Stimulated activated CD8-positive, alpha-beta memory T cell treated with anti-CD3 and anti-CD28 coated beads, Interleukin-15, amount 100 ng/mL, for 48 hours (primary cell): ENCODE measurements at regions not wholly inside any gene's neighbourhood (a gene's known extent, or its start where the extent isn't known, plus 50 kb on each side); places are given as distances from the start of the nearest gene placed in this dataset.
"Not testable (repeated sequence)": the region's sequence is repeated elsewhere in the genome, so short reads cannot be mapped to it uniquely, and the experiment has no call there.

Experiments
- DNase-seq, 2 donors: peaks; one replicate each; pipeline ENCODE4 v3.0.0-alpha.2; 2020; ENCODE audit warnings: low read depth in 2 of 2

- no peak for DNase-seq
Observed at GRCh38 chr1:38787041-38787440, 72.5 kb downstream of the RRAGC start.

DNA sequence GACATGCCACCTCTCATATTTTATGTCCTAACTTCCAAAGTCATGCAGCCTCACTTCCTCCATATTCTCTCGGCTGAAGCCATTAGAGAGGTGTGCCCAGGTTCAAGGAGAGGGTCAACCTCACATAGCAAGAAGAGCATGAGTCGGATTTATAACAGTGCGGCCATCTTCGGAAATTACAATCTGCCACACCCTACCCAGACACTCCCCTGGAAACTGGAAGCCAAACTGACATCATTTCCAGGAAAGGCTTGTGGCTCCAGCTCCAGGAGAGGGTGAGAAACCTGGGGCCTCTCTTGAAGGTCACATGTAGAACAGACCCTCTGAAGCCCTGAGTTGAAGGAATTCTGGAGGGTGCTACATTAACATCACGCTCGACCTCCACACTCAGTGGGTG is 73.5 kb downstream of the RRAGC start:
- no peak for DNase-seq

DNA sequence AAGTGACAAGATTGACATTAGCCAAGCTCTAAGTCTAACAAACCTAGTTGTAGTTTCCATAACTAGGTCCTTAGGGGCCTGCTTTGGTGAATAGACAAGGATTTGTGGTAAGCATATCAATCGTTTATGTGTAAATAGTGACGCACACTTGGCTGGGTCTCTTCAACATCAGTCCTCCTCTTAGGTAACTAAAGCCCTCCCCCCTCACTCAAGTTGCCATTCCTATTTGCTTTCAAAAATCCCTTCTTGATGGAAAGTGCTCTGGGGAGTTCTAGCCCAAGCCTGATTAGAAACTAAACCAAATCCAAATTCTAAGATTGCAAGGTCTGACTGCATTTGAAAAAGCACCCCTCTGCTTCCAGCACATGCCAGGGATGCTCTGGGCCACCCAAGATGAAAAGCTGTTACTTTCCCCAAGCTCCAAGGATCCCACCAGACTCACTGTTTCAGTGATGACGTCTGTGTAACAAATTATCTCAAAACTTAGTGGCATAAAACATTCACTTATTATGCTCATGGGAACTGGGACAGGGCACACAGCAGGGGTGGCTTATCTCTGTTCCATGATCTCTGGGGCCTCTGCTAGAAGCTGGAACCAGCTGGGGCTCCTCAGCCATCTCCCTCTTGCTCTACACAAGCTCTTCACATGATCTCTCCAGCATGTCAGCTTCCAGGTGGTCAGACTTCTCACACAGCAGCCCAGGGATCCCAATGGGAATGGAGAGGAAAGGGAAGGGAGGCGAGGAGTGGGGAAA is 74.1 kb downstream of the RRAGC start:
- no peak for DNase-seq

- DNase-seq = no peak
Observed at GRCh38 chr1:38784452-38785284, 74.9 kb downstream of the RRAGC start.

DNA sequence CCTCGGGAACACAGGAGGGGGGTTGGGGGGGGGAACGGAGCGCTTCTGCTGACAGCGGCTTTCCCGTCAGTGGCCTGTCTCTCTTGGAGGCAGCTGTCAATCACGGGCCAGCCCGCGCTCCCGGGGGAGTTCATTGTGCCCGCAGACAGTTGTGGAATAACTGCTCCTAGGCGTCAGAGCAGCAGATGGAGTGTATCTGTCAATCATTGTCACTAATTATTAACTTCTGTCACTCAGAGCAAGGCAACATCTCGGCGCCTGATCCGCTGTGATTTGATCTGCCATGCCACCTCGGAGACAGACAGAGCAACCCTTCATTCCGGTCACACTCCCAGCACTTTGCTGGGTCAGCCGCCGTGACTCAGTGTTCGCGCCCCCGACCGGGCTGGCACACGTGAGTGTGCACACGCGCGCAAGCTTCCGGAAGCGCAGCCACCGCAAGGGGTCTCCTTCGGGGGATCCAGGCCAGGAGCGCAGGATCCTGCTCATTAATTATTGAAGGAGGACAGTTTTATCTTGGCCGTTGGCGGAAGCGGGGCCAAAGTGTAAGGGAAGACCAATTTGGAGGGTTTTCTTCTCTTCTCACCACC is 75.8 kb downstream of the RRAGC start:
- no peak for DNase-seq

DNA sequence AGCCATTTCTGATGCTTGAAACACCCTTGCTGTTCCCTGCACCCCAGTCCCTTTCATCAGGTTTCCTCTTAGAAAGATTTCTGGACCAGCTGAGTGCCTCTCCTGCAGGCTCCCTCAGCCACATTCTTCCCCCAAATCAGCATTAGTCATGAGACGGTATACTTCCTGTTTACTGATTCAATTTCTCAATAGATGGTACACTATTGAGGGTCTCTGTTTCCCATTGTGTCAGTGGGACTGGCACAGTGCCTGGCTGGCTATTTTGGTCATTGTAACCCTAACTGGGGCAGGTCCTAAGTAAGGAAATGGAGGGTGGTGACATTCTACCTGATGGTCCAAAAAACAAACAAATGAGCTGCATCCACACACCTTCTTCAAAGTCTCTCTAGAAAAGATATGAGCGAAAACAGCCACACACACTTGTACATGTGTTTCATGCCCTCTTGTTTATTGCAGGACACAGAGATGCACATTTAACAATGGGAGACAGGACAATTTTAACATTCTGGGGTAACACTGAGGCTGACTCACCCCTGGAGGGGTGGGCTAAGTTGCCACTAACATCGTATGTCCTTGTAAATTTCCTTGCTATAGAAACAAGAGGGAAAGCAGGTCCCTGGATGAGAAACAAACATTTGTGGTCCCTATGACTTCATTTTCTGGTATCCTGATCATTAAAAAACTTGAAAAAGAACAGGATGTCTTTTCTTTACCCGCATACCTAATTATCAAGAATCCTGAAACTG is 77.5 kb downstream of the RRAGC start:
- DNase-seq = no peak

DNA sequence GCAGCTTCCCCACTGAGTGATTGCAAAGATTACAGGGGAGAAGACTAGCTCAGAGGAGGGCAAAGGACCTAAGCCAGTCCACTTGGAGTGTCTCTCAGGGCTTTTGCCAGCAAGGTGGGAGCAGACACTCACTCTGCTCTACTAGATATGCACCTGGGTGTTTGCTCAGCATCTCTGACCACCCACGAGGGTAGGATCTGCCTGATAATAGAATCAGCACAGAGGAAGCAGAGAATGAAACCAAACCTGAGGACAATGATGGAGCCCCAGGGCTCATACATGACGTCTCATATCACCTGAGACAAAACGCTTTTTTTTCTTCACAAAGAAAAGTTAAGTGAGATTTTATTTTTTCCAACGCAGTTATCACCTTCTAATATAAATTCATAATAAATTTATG is 79.4 kb downstream of the RRAGC start:
- DNase-seq = no peak

DNA sequence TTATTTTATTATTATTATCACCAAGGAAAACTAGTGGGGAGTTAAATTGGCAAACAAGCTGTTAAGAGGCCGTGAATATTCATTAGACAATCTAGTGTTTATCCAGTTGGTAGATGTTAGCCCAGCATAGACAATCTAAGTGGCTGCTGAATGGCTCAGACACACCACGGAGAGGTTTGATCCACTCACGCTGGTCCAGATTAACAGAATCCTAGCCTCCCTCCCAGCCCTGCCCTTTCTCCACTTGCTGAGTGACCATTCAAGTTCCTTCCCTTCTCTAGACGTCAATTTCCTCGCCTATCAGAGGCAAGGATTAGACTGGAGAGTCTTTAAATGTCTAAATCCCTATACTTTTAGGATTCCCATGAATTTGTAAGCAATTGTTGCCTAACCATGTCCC is 80.1 kb downstream of the RRAGC start:
- DNase-seq = no peak

- no peak for DNase-seq
Observed at GRCh38 chr1:38778521-38778920, 81.1 kb downstream of the RRAGC start.

DNA sequence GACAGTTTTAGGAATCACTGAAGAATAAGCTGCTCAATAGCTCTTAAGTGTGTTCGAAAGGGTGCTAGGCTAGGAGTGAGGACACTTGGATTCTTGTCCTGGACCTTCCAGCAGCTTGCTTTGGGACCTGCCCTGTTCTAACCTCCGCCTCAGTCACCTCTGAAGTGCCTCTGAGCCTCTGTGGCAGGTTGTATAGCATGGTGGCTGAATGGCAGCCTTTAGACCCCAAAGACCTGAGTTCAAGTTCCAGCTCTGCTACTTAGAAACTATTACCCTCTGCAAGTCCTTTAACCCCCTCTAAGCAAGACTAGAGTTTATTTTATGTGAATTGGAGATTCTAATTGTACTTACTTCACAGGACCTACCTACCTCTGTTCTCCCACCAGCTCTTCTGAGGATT is 81.5 kb downstream of the RRAGC start:
- DNase-seq = no peak

- DNase-seq = no peak
Observed at GRCh38 chr1:38777464-38777957, 82.1 kb downstream of the RRAGC start.

- DNase-seq = no peak
Observed at GRCh38 chr1:38776466-38777065, 83.0 kb downstream of the RRAGC start.

- DNase-seq = no peak
Observed at GRCh38 chr1:38775175-38775845, 84.3 kb downstream of the RRAGC start.

DNA sequence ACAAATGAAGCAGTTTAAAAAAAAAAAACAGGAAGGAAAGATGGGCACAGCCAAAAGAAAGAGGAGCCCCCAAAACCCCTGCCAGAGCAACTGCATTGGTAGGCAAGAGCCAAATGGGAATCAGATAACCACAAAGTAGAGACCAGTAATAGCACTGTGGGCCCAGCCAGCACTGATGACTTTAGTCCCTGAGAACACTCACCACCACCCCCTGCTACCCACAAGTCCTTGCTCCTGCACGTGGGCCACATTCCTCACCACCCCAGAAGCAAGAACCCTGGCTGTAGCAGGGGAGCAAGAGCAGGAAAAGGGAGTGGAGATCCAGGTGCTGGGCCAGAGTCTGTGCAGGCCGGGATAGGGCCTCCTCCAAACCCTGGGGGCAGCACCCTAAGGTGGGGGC is 86.1 kb downstream of the RRAGC start:
- DNase-seq = no peak

DNA sequence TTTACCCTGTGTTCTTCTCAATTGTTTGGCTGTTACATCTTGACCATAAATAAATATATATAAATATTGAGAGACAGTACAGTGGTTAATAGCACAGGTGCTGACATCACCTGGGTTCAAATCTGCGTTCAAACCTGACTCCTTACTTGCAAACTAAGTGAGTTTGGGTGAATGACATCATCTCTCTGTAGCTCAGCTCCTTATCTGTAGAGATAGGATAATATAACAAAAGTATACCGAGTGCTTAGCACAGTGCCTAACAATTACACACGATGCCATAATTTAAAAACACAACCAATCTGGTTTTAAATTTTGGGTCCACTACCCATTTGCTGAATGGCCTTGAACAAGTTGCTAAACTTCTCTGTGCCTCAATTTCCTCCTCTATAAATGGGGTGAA is 86.6 kb downstream of the RRAGC start:
- DNase-seq = no peak

DNA sequence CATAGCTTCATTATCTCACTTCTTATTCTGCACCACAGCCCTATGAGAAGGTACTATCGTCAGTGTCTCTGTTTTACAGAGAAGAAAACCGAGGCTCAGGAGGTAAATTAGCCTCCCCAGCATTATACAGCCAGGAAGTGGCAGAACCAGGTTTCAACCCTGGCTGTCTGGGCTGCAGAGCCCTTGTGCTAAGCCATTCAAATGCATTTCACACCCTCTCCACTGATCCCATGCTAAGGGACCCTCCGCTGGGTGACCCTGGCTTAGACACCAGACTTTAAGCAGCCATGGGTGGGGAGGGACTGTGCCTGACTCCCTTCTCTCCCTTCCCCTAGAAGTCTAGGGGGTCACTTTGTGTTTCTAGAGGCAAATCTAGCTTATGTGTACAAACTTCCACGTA is 87.5 kb downstream of the RRAGC start:
- DNase-seq = no peak

- DNase-seq = not testable (repeated sequence)
Observed at GRCh38 chr1:38770516-38771173, 88.9 kb downstream of the RRAGC start.

DNA sequence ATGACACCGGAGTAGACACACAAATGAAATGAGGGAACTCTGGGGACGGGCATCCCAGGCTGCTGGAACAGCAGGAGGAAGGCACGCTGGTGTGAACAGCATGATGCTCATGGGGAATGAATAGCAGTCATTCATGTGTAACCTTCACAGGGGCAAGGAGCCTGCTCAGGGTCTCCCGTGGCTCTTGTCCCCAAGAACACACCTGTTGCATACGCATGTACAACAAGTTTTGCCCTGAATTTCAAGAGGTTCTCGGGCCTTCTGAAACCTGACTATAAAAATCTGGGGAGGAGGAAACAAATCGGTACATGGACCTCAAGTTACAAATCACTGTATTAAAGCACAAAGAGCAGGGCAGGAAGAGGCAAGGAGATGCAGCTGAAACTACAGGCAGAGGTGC is 93.4 kb downstream of the RRAGC start:
- DNase-seq = no peak

DNA sequence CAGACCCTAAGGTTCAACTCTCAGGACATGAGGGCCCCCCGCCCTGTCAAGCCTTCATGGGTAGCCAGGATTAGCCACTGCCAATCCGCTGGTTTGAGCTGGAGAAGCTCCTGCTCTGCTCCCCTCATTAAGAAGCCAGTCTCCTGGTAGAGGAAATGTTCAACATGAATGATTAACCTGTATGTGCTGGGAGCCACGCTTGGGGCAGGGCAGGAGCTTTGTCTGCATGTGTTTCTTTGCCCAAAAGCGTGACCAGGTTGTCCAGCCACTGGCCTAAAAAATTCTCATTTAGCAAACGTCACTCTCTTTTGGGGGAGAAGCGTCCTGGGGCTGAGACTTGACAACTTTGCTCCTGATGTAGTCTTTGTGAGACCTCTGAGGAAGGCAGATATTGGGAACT is 96.5 kb downstream of the RRAGC start:
- DNase-seq = no peak

DNA sequence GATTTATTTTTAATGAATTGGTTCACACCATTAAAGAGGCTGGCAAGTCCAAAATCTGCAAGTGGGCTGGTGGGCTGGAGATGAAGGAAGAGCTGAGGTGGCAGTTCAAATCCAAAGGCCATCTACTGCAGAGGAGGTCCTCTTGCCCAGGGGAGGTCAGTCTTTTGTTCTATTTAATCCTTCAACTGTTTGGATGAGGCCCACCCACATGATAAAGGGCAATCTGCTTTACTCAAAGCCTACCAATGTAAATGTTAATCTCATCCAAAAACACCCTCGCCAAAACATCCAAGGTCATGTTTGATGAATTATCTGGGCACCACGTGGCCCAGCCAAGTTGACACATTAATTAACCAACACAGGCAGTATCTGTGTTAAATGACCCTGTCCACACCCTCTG is 99.0 kb downstream of the RRAGC start:
- DNase-seq = no peak

DNA sequence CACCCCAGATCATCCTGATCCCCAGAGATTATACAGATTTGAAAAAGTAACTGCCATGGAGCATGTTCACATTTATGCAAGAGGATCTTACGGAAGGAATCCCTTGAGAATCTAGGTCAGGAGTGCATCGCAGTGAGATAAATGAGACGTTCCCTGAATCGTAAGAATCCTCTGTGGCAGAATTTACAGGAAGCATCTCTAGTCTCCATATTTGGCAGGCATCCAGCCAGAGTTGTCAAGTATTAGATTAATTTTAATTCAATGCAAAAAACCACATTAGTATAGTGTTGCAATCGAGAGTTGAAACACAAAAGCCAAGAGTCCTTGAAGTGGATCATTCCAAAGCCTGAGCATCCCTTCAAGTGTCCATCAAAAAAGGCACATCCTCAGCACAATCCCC is 100.8 kb downstream of the RRAGC start:
- no peak for DNase-seq
